ENCODE measurements at regions not wholly inside any gene's neighbourhood (a gene's known extent, or its start where the extent isn't known, plus 50 kb on each side); places are given as distances from the start of the nearest gene placed in this dataset.

- no peak for DNase-seq (ENCODE audit: low read depth)
Observed at GRCh38 chr9:3161912-3162311, 318.0 kb upstream of the PUM3 start.

DNA sequence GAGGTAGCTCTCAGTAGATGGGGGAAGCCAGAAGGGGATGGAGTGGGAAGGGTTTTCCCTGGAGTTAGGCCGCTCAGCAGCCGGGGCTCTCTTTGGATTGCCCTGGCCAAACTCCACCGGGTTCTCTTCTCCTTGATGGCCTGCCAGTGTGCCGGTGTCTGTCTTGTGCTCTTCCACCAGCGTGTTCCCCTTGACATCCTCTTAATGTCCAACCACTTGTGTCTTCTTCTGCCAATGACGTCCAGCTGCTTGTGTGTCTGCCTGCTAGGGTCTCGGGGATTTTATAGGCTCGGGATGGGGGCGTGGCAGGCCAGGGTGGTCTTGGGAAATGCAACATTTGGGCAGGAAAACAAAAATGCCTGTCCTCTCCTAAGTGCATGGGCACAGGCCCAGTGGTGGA, 313.1 kb upstream of the PUM3 start:
- DNase-seq (ENCODE audit: low read depth): no peak

GRCh38 chr9:3151672-3152576, 308.0 kb upstream of the PUM3 start:
- no peak for DNase-seq (ENCODE audit: low read depth)

GRCh38 chr9:3150074-3150473, 306.2 kb upstream of the PUM3 start:
- DNase-seq (ENCODE audit: low read depth): no peak

DNA sequence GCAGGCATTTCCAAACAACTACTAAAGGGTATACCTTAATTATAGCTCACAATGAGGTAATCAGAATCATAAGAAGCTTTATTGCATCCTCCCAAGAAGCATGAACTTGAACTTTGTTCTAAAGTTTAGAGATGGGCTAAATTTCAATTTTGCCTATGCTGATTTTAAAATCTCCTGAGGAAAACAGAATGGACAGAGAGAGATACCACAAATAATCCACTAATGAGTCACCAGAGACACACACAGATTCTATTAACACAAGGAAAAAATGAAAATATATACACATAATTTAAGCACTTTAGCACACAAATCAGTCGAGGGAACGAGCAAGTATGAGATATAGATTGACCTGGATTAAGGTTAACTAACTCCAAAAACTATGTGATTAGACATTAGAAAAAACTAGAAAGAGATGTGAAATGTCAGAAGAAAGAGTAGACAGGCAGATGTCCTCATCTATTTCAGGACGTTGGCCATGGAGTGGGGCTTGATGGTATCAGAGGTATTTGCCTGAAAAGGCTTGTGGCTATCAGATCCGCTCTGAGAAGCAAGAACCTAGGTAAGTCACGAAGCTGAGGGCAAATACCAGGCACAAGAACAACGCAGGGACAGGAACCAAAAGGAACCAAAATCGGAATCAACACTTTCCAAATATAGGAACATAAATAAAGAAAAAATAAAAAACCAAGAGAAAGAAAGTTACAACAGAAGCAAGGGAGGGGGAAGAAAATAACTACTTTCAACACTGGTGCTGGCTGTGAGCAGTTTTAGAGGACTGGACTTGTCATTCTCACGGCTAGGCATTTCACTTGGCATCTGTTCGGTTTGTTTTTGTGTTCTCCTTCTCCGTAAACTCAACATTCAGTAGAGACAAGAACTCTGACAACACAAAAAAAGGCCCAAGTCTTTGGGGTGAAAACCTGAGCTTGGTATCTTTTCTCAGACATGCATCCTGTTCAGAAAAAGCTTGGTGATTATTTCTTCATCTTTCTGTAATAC, 294.6 kb upstream of the PUM3 start:
- no peak for DNase-seq (ENCODE audit: low read depth)

- no peak for DNase-seq (ENCODE audit: low read depth)
Observed at GRCh38 chr9:3137347-3137695, 293.4 kb upstream of the PUM3 start.

GRCh38 chr9:3136686-3137346, 292.9 kb upstream of the PUM3 start:
- DNase-seq (ENCODE audit: low read depth): peak; percentile 4

DNA sequence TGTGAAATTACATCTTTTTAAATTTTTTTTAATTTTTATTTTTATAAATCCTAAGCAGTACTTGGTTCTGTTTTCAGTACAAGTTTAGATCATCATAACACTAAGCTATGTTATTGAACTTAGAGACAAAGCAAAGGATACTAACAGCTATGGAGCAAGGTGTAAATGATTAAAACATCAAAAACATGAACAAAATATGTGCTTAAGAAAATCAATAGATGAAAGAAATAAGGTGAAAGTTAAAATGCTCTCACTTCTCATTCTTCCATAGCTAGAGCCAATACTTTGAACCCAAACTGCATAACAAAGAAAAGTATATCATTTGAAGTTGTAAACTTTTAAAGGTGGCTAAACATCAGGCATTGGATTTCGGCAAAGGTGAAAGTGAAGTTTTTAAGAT, 292.3 kb upstream of the PUM3 start:
- DNase-seq (ENCODE audit: low read depth): no peak

GRCh38 chr9:3127564-3127963, 283.7 kb upstream of the PUM3 start:
- DNase-seq (ENCODE audit: low read depth): no peak

DNA sequence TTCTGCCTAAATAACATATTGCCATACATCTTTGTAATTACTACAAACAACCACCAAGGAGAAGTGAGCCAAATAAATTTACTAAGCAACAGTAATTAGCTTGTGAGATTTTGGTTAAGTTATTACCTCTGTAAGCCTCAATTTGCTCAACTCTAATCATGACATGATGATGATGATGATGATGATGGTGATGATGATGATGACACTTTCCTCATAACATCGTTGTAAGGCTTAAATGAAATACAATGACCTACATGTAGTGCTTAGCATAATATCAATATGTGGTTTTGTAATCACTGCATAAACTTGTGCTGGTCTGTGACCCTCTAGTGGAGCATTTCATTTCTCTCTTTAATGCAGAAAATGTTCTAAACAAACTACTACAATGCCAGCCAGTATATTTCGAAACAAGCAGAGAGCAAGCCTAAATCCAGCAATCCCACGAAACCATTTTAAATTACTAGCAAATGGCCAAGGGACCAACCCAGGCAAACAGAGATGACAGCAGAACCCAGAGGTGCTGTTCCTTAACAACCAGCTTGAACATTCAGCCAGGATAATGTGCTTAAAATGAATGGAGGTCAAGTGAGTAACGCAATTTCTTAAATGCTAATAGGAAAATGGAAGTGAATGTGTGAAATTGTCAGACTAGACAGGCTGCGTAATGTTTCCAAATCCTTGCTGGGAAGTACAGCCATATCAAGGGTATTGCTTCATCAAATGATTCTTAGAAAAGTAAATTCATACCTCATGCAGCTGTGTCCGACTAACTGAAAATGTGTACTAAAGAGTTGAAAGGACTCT, 281.9 kb upstream of the PUM3 start:
- no peak for DNase-seq (ENCODE audit: low read depth)

DNA sequence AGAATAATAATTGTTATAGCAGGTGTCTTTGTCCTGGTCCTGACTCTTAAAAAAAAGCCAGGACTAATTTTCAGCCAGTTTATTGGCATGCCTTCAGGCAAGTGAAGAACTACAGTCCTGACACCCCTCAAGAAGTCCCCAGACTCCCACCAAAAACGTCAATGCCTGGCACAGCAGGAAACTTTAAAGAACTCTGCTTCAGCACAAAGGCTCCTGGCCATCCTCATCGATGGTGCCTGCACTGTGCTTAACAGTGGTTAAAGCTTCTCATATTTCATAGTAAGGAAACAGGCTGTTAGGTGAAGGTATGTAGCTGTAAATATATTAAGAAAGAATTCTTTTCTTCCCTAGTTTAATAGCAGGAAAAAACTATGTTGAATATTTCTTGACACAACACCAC, 280.1 kb upstream of the PUM3 start:
- DNase-seq (ENCODE audit: low read depth): no peak

- no peak for DNase-seq (ENCODE audit: low read depth)
Observed at GRCh38 chr9:3118081-3118480, 274.2 kb upstream of the PUM3 start.

GRCh38 chr9:3099646-3100045, 255.8 kb upstream of the PUM3 start:
- no peak for DNase-seq (ENCODE audit: low read depth)

- DNase-seq (ENCODE audit: low read depth): no peak
Observed at GRCh38 chr9:3088219-3088618, 244.3 kb upstream of the PUM3 start.

- no peak for DNase-seq (ENCODE audit: low read depth)
Observed at GRCh38 chr9:3087697-3088096, 243.8 kb upstream of the PUM3 start.

DNA sequence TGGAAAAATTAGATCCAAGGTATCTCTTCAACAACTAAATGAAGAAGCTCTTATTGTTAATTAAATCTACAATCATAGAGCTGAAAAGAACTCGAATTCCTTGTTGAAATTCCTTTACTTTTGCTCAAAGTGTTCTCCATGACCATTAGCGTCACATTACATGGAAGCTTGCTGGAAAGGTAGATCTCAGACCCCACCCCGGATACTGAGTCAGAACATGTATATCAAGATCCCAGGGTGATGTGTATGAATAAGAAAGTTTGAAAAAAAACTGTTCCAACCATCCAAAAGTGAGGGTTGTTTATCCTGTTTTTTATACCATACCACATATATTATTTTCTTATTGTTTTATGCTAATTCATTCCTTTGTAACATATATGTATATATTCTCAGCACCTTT, 237.1 kb upstream of the PUM3 start:
- DNase-seq (ENCODE audit: low read depth): no peak

DNA sequence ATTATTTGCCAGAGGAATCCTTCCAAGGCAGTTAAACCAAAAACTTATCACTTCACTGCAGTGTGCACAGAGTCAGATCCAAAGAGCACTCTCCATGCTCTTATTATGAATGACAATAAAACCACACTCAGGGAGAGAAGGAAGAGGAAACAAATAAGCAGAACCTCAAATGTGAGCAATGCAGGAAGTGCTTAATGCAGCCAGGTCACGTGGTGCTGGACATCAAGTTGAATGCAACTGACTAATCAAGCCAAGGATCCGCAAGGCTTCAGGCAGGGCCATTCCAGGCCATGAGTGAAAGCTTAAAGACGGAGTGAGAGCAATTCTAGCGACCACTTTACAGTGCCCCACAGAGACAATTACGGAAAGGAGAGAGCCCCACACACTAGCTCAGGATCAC, 230.4 kb upstream of the PUM3 start:
- peak; percentile 23 for DNase-seq (ENCODE audit: low read depth)

DNA sequence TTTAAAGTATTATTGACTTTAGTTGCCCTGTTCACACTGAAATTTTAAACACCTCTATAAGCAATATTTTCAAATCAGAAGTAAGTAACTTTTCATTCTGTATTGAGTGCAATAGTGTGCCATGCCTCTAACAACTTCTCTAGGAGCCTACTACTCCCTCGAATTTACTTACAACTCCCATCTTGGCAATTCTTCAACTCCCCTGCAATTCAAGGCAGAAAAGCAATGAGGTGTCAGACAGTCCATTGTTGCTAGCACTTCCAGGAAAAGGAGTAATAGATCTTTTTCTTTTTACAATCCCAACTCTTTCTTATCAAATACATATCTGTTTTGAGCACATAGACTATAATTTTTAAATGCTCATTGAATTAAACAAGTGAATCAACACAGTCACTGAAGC, 222.7 kb upstream of the PUM3 start:
- no peak for DNase-seq (ENCODE audit: low read depth)

DNA sequence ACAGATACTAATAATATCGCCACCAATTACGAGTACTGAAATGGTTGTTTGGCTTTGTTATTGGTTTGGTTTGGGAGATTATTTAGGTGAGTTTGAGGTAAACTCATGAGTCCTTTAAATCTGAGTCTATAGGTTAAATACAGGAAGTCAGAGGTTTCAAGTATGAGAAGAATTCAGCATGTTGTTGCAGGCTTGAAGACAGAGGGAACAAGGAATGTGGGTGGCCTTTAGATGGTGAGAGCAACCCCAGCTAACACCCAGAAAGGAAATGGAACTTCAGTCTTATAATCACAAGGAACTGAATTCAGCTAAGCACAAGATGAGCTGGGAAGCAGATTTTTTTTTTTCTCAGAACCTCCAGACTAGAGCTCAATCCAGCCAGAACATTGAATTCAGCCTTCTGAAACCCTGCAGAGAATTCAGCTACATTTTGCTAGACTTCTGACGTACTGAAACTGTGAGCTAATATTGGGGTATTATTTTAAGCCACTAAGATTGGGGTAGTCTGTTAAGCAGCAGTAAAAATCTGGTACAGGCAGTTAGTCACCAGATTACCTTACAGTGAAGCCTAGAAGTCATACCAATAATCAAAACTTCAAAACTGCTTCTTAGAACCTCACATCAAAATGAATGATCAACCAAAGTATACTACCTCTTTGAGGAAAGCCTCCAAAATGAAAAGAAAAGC, 216.0 kb upstream of the PUM3 start:
- no peak for DNase-seq (ENCODE audit: low read depth)

- no peak for DNase-seq (ENCODE audit: low read depth)
Observed at GRCh38 chr9:3058409-3058808, 214.5 kb upstream of the PUM3 start.
